Activated CD8-positive, alpha-beta T cell treated with anti-CD3 and anti-CD28 coated beads for 36 hours (primary cell): ENCODE measurements at regions not wholly inside any gene's neighbourhood (a gene's known extent, or its start where the extent isn't known, plus 50 kb on each side); places are given as distances from the start of the nearest gene placed in this dataset.

ENCODE experiments used
- ATAC-seq: fragments of 200-7000 bp; cut with Tn5 transposase; one replicate; pipeline ENCODE4 v1.10.0; 2021; ENCODE audit warnings: mild to moderate bottlenecking, moderate library complexity
- CTCF ChIA-PET: fragments of 350-600 bp; sonication (Branson Sonifier 250); formaldehyde crosslinking; loops from one replicate; lab custom pipeline; 2021; ENCODE audit warnings: antibody characterized with exemption; lab: Charles Lee
- POLR2A ChIA-PET: fragments of 350-600 bp; sonication (Branson Sonifier 250); formaldehyde crosslinking; loops from one replicate; lab custom pipeline; 2021; ENCODE audit warnings: antibody characterized with exemption; lab: Charles Lee
- DNase-seq: peaks from one replicate; pipeline ENCODE4 v3.0.0-alpha.2; 2020
- H3K27ac Mint-ChIP-seq: one replicate; pipeline ENCODE4 v1.8.0; 2021; ENCODE audit warnings: mild to moderate bottlenecking, mixed read lengths
- H3K27me3 Mint-ChIP-seq: one replicate; pipeline ENCODE4 v1.8.0; 2021; ENCODE audit warnings: mixed read lengths
- H3K36me3 Mint-ChIP-seq: one replicate; pipeline ENCODE4 v1.8.0; 2021; ENCODE audit warnings: low read depth, mixed read lengths
- H3K4me1 Mint-ChIP-seq: one replicate; pipeline ENCODE4 v1.8.0; 2021; ENCODE audit warnings: low read depth, mixed read lengths
- H3K4me3 Mint-ChIP-seq: one replicate; pipeline ENCODE4 v1.8.0; 2021; ENCODE audit warnings: mild to moderate bottlenecking, moderate library complexity, mixed read lengths
- H3K9me3 Mint-ChIP-seq: one replicate; pipeline ENCODE4 v1.8.0; 2021; ENCODE audit warnings: mixed read lengths
- intact Hi-C: fragments of 100-400 bp; cut with micrococcal nuclease; formaldehyde crosslinking; loops from one replicate; pipeline ENCODE4 v1.10.0; 2022
- TF ChIP-seq, protein P1 (sequence below): fragments of 200-600 bp; IDR thresholded peaks from one replicate; pipeline ENCODE4 v1.8.0; 2022; ENCODE audit warnings: antibody characterized with exemption, mild to moderate bottlenecking

DNA sequence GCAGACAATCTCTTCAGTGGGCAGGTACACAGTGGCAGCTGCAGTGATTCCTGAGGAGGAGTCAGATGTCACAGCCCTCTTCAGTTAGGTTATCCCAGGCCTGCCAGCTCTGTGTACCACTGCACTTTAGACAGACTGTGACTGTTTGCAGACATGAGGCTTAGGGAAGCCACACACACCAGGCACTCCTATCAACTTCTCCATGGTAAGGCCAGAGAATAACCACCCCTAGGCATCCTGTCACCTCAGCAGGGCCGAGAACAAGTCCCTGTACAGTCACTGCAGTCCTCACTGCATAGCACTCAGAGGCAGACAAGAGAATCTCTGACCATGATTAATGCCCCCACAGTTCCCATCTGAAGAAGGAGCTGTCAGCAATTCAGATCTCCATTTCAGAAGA lies 296.5 kb downstream of the GALC start:
- Mint-ChIP-seq H3K4me1 (no peaks in the 10 kb centered on the region), H3K4me3 (no peak overlapping the region), H3K27ac (no peak overlapping the region), H3K36me3 (no peaks in the 10 kb centered on the region), H3K9me3 (no peaks in the 10 kb centered on the region), H3K27me3 (no peaks in the 10 kb centered on the region)
- ChIA-PET CTCF (no interaction called here), POLR2A (no interaction called here)
- ATAC-seq: no peak
- DNase-seq: no peak
- intact Hi-C loops: no loop called here
- TF ChIP-seq, protein P1, sequence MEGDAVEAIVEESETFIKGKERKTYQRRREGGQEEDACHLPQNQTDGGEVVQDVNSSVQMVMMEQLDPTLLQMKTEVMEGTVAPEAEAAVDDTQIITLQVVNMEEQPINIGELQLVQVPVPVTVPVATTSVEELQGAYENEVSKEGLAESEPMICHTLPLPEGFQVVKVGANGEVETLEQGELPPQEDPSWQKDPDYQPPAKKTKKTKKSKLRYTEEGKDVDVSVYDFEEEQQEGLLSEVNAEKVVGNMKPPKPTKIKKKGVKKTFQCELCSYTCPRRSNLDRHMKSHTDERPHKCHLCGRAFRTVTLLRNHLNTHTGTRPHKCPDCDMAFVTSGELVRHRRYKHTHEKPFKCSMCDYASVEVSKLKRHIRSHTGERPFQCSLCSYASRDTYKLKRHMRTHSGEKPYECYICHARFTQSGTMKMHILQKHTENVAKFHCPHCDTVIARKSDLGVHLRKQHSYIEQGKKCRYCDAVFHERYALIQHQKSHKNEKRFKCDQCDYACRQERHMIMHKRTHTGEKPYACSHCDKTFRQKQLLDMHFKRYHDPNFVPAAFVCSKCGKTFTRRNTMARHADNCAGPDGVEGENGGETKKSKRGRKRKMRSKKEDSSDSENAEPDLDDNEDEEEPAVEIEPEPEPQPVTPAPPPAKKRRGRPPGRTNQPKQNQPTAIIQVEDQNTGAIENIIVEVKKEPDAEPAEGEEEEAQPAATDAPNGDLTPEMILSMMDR: no peak

DNA sequence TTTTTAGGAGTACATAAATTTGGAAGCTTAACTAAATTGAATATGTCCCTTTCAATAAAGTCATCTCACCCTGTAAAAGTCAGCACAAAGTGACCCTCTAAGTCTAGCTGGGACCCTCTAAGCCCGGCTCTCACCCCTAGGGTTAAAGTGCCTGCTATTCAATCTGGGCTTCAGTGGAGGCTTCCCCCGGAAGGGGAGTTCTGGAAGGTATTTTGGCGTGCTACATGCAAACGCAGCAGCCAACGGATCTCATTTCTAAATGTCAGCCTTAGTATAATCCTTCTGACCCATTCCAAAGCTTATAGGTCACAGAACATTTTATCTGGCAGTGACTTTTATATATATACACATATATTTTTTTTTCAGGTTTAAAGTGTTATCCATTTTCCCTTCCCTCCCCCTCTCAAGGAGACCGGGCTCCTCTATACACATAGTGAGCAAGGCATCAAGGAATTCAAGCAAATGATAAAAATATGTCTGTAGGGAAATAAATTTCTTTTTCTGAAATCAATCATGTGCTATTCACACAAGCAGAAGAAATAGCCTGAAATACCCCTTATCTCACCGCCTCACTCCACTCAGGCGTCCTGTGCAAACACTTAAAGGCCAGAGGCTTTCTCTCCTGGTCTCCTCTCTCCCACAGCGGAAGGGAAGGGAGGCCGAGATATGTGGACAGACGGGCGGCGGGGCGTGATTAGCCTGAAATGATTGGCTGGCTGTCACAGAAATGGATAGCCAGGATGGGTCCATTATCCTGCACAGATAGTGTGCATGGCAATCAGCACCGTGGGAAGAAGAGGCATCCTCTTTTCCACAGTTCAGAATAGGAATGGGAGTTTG lies 301.7 kb downstream of the GALC start:
- TF ChIP-seq, protein P1: no peak
- ATAC-seq (no peak), DNase-seq (no peak)
- intact Hi-C loops: no loop called here
- ChIA-PET POLR2A (no interaction called here), CTCF (no interaction called here)
- Mint-ChIP-seq H3K27me3 (peaks cover 2% of the 10 kb centered on the region), H3K36me3 (no peaks in the 10 kb centered on the region), H3K9me3 (no peaks in the 10 kb centered on the region), H3K4me3 (no peak overlapping the region), H3K4me1 (no peaks in the 10 kb centered on the region), H3K27ac (no peak overlapping the region)

DNA sequence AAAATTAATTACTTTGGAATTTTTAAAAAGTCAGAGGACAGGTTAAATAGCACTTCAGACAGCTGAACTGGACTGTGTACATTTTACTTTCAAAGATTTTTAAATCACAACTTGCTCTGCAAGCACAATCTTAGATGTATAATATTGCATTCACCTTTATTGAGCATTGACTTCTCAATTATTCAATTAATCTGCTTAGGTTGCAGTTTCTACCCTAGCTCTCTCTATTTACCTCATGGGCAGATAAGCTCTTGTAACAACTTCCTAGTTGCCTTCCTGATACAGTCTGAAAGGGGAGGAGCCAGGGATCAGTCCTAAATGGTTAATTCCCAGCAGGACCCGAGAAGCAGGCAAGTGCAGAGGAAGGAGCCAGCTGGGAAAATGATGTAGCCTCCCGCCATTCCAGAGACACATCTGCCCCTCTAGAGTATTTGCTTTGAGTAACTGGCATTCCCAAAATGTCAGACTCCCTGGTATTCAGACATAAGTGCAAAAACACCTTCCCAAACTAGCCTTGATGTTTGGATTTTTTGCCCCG lies 302.8 kb downstream of the GALC start:
- no peak for DNase-seq
- Mint-ChIP-seq H3K27ac (no peak overlapping the region), H3K4me3 (no peak overlapping the region), H3K36me3 (no peaks in the 10 kb centered on the region), H3K9me3 (no peaks in the 10 kb centered on the region), H3K27me3 (peaks cover 2% of the 10 kb centered on the region), H3K4me1 (no peaks in the 10 kb centered on the region)
- TF ChIP-seq, protein P1: no peak
- ATAC-seq: no peak
- intact Hi-C loops: no loop called here
- CTCF ChIA-PET: no interaction called here
- POLR2A ChIA-PET: no interaction called here

DNA sequence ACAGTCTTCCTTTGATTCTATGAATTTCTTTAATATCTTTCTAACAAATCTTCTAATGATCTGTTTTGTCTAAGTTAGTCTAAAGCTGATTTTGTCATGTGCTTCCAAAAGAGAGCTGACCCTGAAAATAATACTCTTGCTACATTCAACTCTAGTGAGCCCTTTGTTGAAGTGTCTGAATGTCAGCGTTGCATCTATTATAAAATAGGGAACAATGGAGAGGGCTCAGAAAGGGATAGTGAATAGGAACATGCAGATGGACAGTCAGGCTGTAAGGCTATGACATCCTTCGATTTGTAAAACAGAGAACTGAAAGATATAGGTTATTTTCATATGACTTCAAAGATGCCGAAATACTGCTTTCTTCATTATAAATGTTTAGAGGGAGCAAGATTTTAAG lies 304.5 kb downstream of the GALC start:
- TF ChIP-seq, protein P1: no peak
- POLR2A ChIA-PET: no interaction called here
- H3K27ac Mint-ChIP-seq: no peak overlapping the region
- peaks cover 2% of the 10 kb centered on the region for H3K27me3 Mint-ChIP-seq
- CTCF ChIA-PET: no interaction called here
- H3K4me1 Mint-ChIP-seq: no peaks in the 10 kb centered on the region
- intact Hi-C loops: no loop called here
- DNase-seq (no peak), ATAC-seq (no peak)
- H3K4me3 Mint-ChIP-seq: no peak overlapping the region
- no peaks in the 10 kb centered on the region for H3K36me3 Mint-ChIP-seq
- no peaks in the 10 kb centered on the region for H3K9me3 Mint-ChIP-seq

DNA sequence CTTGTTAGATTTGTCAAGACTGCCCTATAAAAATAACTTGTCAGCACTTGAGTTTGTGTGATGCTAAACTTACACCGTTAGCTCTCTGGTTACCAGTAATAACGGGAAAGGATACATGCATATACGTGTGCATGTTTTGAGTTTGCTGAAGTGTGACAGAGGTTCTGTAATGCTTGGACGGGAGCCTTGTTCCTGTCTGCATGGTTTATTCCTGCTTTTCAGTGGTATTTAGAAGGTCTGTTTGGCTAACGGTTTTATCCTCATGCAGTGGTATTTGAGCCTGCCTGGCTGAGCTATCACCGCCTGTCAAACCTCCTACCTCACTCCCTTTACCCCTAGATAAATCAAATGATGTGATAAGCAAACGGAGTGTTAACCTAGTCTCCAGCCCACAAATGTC lies 305.6 kb downstream of the GALC start:
- ATAC-seq: no peak
- Mint-ChIP-seq H3K27me3 (peaks cover 2% of the 10 kb centered on the region), H3K36me3 (no peaks in the 10 kb centered on the region), H3K4me1 (no peaks in the 10 kb centered on the region), H3K27ac (no peak overlapping the region), H3K9me3 (no peaks in the 10 kb centered on the region), H3K4me3 (no peak overlapping the region)
- intact Hi-C loops: no loop called here
- TF ChIP-seq, protein P1: no peak
- ChIA-PET POLR2A (no interaction called here), CTCF (no interaction called here)
- DNase-seq: no peak
